ENCODE measurements at regions not wholly inside any gene's neighbourhood (a gene's known extent, or its start where the extent isn't known, plus 50 kb on each side); places are given as distances from the start of the nearest gene placed in this dataset.

GRCh38 chr15:59825901-59826300 is 136.8 kb upstream of the BNIP2 start:
- BruUV-seq (replicated peaks) = no TSS peak
- Histone ChIP-seq H3K4me1 (peaks cover 19% of the 10 kb centered on the region), H3K36me3 (ENCODE audit: control insufficient read depth, insufficient read depth, low read length) (no peaks in the 10 kb centered on the region), H3K4me3 (ENCODE audit: low read depth, low read length) (no peak overlapping the region), H3K9me3 (no peaks in the 10 kb centered on the region), H3K27me3 (replicated peaks; ENCODE audit: control insufficient read depth, insufficient read depth, low read length) (no peaks in the 10 kb centered on the region)
- Mint-ChIP-seq H3K27me3 (ENCODE audit: insufficient read depth, unreplicated experiment) (peaks cover 8% of the 10 kb centered on the region), H3K36me3 (ENCODE audit: insufficient read depth, unreplicated experiment) (no peaks in the 10 kb centered on the region), H3K4me3 (ENCODE audit: unreplicated experiment) (no peak overlapping the region), H3K27ac (ENCODE audit: unreplicated experiment) (no peak overlapping the region), H3K9me3 (ENCODE audit: unreplicated experiment) (no peaks in the 10 kb centered on the region), H3K4me1 (ENCODE audit: low read depth, unreplicated experiment) (no peaks in the 10 kb centered on the region)
- intact Hi-C loops (cut with micrococcal nuclease; ENCODE audit: unreplicated experiment) = no loop called here
- CTCF ChIA-PET = no interaction called here
- TF ChIP-seq CTCF (IDR thresholded peaks at IDR 0.05; ENCODE audit: insufficient read depth in 1 of 2, low read depth in 1 of 2, low read length in 1 of 2, severe bottlenecking in 1 of 2, unreplicated experiment in 1 of 2) = no peak
- no peak for DNase-seq
- POLR2A ChIA-PET = no interaction called here

DNA sequence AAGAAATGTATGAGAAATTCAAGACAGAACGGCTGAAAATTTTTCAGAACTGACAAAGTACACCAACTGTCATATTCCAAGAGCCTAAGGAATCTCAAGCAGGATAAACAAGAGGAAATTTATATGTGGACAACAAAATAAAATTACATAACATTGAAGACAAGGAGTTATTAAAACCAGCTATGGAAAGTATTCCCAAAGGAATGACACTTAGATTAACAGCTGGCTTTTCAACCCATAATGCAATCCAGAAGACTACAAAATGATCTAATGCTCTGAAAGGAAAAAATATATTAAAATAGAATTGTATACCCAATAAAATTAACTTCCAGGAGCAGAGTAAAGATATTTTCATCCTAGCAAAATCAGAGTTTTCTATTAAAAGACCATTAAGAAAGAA is 132.2 kb upstream of the BNIP2 start:
- peaks cover 14% of the 10 kb centered on the region for H3K27me3 Mint-ChIP-seq (ENCODE audit: insufficient read depth, unreplicated experiment)
- BruUV-seq (replicated peaks) = no TSS peak
- no peak for DNase-seq
- H3K4me1 ChIP-seq = no peaks in the 10 kb centered on the region
- no peak for TF ChIP-seq CTCF (IDR thresholded peaks at IDR 0.05; ENCODE audit: insufficient read depth in 1 of 2, low read depth in 1 of 2, low read length in 1 of 2, severe bottlenecking in 1 of 2, unreplicated experiment in 1 of 2)
- intact Hi-C loops (cut with micrococcal nuclease; ENCODE audit: unreplicated experiment) = no loop called here
- no peaks in the 10 kb centered on the region for H3K36me3 Mint-ChIP-seq (ENCODE audit: insufficient read depth, unreplicated experiment)
- H3K9me3 Mint-ChIP-seq (ENCODE audit: unreplicated experiment) = no peaks in the 10 kb centered on the region
- no peaks in the 10 kb centered on the region for H3K4me1 Mint-ChIP-seq (ENCODE audit: low read depth, unreplicated experiment)
- no peak overlapping the region for H3K4me3 ChIP-seq (ENCODE audit: low read depth, low read length)
- CTCF ChIA-PET = no interaction called here
- no peak overlapping the region for H3K27ac Mint-ChIP-seq (ENCODE audit: unreplicated experiment)
- H3K27me3 ChIP-seq (replicated peaks; ENCODE audit: control insufficient read depth, insufficient read depth, low read length) = no peaks in the 10 kb centered on the region
- no peaks in the 10 kb centered on the region for H3K9me3 ChIP-seq
- H3K4me3 Mint-ChIP-seq (ENCODE audit: unreplicated experiment) = no peak overlapping the region
- H3K36me3 ChIP-seq (ENCODE audit: control insufficient read depth, insufficient read depth, low read length) = no peaks in the 10 kb centered on the region
- POLR2A ChIA-PET = no interaction called here

DNA sequence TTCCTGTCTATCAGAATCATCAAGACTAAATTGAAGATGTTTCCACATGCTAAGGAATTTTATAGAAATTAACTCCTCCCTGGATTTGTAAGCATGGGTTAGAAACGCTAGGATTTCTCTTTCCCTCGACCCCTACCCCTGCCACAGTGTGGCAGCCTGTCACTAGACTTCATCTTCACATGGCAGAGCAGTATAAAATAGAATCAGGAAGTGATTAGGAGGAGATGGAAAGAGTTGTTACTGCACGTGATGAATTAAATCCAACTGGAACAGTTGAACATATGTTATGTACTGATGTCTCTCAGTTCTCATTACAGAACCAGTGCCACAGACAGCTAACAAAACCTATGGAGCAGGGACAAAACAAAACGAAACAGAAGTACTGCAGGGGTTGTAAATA is 130.0 kb upstream of the BNIP2 start:
- no peaks in the 10 kb centered on the region for H3K36me3 ChIP-seq (ENCODE audit: control insufficient read depth, insufficient read depth, low read length)
- H3K9me3 ChIP-seq = no peaks in the 10 kb centered on the region
- peaks cover 19% of the 10 kb centered on the region for H3K27me3 Mint-ChIP-seq (ENCODE audit: insufficient read depth, unreplicated experiment)
- H3K4me1 Mint-ChIP-seq (ENCODE audit: low read depth, unreplicated experiment) = no peaks in the 10 kb centered on the region
- no peak overlapping the region for H3K4me3 ChIP-seq (ENCODE audit: low read depth, low read length)
- no peak overlapping the region for H3K27ac Mint-ChIP-seq (ENCODE audit: unreplicated experiment)
- no peaks in the 10 kb centered on the region for H3K36me3 Mint-ChIP-seq (ENCODE audit: insufficient read depth, unreplicated experiment)
- BruUV-seq (replicated peaks) = no TSS peak
- H3K27me3 ChIP-seq (replicated peaks; ENCODE audit: control insufficient read depth, insufficient read depth, low read length) = no peaks in the 10 kb centered on the region; the same call in 1 of the 2 replicates
- no peak overlapping the region for H3K4me3 Mint-ChIP-seq (ENCODE audit: unreplicated experiment)
- CTCF ChIA-PET = no interaction called here
- no peaks in the 10 kb centered on the region for H3K4me1 ChIP-seq
- H3K9me3 Mint-ChIP-seq (ENCODE audit: unreplicated experiment) = no peaks in the 10 kb centered on the region
- POLR2A ChIA-PET = no interaction called here
- intact Hi-C loops (cut with micrococcal nuclease; ENCODE audit: unreplicated experiment) = no loop called here
- no peak for DNase-seq
- TF ChIP-seq CTCF (IDR thresholded peaks at IDR 0.05; ENCODE audit: insufficient read depth in 1 of 2, low read depth in 1 of 2, low read length in 1 of 2, severe bottlenecking in 1 of 2, unreplicated experiment in 1 of 2) = no peak

All from Caco-2 (cell line).